ENCODE measurements at regions not wholly inside any gene's neighbourhood (a gene's known extent, or its start where the extent isn't known, plus 50 kb on each side); places are given as distances from the start of the nearest gene placed in this dataset.

- intact Hi-C loops (cut with micrococcal nuclease) = no loop called here
These were observed 943.1 kb downstream of the ARAP2 start for GRCh38 chr4:35300996-35301774.

GRCh38 chr4:35315419-35315818, 928.9 kb downstream of the ARAP2 start:
- ATAC-seq = no peak
- intact Hi-C loops (cut with micrococcal nuclease) = no loop called here
- no peak for DNase-seq

More at GRCh38 chr4:35300996-35301774, 943.1 kb downstream of the ARAP2 start:
- ATAC-seq (no peak), DNase-seq (no peak)

DNA sequence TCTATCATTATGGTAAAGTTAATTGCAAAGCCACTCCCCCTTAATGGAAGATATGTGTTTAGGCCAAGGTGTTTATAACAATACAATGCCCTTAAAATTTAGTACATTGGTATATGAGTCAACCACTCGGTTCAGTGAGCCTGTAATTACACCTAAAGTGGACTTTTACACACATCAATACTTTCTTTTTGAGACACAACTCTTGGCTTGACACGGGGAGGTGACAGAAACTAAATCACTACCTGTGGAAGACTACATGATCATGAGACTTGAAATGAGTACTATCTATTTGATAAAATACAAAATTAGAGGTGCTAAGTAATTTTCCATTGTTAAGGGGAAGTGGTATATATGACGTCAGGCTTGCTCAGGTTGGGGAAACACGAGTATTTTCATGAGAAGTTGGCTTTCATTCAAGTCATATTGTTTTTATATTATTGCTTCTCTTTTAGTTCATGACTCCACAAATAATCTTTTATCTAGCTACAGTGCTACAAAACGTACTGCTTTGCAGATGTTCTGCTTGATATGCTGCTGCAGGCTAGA, 918.3 kb downstream of the ARAP2 start:
- no peak for DNase-seq
- no peak for ATAC-seq
- intact Hi-C loops (cut with micrococcal nuclease) = no loop called here

GRCh38 chr4:35342833-35343232, 901.5 kb downstream of the ARAP2 start:
- intact Hi-C loops (cut with micrococcal nuclease) = no loop called here
- DNase-seq (no peak), ATAC-seq (no peak)

DNA sequence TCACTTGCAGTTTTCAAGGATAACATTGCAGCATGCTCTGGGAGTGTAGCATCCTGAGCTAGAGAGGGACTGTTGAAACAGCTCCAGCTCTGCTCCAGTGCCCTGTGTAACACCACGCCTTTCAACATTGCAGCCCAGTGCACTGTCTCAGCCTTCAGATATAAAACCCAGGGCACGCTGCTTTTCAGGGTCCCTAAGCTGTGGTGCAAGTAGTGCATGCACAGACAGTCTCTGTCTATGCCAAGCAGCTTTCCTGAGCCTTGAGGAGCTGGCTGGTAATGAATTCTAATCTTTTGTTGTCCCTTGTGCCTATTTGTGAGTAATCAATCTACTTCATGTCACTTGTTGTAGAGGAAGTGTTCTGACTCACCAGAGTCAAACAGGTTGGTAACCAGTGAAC, 897.0 kb downstream of the ARAP2 start:
- DNase-seq (no peak), ATAC-seq (no peak)
- intact Hi-C loops (cut with micrococcal nuclease) = no loop called here

GRCh38 chr4:35358001-35358584, 886.2 kb downstream of the ARAP2 start:
- intact Hi-C loops (cut with micrococcal nuclease) = no loop called here
- no peak for ATAC-seq
- DNase-seq = no peak

DNA sequence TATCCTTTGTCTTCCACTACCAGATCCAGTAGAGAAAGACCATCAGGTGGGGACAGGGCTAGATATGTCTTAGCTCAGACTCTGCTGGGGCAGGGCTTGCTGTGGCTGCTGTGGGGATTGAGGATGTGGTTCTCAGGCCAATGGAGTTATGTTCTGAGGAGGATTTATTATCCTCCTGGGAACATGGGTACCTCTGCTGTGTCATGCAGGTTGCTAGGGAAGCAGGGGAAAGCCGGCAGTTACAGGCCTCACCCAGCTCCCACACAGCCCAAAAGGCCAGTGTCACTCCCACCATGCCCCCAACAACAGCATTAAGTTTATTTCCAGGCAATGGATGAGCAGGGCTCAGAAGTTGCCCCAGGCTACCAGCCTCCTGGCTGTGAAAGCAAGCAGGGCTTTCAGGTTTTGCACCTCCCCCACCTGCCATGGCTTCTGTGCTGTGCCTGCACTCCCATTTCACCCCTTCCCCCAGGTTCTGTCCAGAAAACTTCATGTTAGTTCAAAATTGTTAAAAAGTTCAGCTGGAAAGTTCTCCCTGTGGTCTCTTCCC, 879.9 kb downstream of the ARAP2 start:
- intact Hi-C loops (cut with micrococcal nuclease) = no loop called here
- DNase-seq (no peak), ATAC-seq (no peak)

DNA sequence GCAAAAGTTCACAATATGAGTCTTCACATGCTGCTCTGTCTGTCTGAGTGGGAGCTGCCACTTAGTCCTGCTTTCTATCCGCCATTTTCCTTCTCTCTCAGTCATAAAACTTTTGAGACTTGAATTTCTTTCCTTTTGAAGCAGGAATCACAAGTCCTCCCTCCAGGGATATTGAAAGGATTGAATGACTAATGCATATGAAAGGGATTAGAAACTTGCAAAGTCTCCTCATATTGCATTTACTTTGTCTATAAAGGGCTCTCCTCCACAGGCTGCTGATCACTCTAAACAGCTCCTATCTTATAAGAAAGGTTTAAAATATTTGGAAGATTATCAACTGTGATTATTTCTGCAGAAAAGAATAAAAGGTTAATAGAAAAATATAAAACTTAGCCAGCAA, 879.1 kb downstream of the ARAP2 start:
- DNase-seq (no peak), ATAC-seq (no peak)
- intact Hi-C loops (cut with micrococcal nuclease) = no loop called here

DNA sequence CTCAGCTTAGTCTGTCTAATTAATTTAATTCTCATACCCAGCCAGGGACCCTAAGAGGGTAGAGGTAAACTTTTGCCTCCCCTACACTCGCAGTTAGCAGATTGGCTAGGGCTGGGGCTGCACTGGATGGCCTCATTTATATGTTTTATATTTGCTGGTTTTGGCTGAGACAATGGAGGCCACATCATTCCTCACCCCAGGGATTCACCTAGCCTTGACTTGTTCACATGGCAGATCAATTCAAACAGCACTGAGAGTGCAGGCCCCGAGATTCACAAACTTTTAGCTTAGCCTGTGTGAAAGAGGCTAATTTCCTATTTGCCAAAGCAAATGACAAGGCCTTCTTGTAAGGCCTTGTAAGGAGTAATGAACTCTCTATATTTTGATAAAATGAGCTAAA, 844.4 kb downstream of the ARAP2 start:
- DNase-seq (no peak), ATAC-seq (no peak)
- intact Hi-C loops (cut with micrococcal nuclease) = no loop called here

DNA sequence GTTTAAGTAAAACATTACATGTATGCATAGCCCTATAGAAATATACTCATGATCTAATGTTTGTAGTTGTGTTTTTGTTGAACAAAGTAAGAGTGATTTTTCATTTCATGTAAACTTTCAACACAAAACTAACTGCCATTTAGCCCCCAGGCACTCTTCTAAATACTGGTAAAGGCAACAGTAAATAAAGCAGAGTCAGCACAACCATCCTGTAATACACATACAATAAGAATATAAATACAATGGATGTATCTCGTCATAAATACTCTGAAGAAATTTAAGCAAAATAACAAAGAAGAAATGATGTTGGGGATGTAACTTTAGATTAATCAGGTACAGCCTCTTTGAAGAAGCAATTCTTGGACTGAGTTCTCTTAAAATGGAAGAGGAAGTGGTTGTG, 821.2 kb downstream of the ARAP2 start:
- intact Hi-C loops (cut with micrococcal nuclease) = no loop called here

DNA sequence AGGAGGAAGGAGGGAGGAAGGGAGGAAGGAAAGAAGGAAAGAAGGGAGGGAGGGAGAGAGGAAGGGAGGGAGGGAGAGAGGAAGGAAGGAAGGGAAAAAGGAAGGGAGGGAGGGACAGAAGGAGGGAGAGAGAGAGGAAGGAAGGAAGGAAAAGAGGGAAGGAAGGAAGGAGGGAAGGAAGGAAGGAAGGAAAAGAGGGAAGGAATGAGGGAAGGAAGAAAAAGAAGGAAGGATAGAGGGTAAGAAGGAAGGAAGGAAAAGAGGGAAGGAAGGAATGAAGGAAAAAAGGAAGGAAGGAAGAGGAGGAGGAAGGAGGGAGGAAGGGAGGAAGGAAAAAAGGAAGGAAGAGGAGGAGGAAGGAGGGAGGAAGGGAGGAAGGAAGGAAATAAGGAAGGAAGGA, 796.8 kb downstream of the ARAP2 start:
- no peak for DNase-seq
- ATAC-seq = no peak
- intact Hi-C loops (cut with micrococcal nuclease) = no loop called here

More for the DNA sequence above, 821.2 kb downstream of the ARAP2 start:
- ATAC-seq = no peak
- no peak for DNase-seq

GRCh38 chr4:35459045-35459444, 785.3 kb downstream of the ARAP2 start:
- intact Hi-C loops (cut with micrococcal nuclease) = no loop called here
- ATAC-seq (no peak), DNase-seq (no peak)

DNA sequence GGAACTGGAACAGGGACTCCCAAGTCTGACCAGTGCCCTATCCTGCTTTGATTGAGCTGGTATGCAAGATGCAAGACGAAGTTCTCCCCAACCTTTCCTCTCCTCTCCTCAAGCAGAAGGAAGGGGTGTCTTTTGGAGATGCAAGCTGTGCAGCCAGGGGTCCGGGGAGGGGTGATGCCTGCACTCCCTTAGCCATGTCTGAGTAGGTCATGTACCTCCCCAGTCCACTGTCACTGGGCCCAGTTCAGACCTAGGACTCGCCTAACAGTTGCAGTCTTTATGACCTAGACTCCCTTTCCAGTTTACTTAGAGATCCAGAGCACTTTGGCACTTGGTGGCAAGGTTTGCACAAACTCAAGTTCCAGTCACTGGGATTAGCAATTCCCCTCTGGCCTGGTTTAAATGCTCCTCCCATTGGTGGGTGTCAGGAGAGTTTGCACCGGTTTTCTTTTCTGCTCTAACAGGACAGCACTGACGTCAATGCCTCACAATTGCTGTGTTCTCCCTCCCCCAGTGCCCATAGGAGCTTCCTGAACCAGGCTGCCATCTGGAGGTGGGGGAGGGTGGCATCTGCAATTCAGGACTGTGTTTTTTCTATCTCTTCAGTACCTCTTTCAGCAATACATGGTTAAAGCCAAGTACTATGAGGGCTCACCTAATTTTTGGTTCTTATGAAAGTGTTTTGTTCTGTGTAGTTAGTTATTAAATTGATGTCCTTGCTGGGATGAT, 782.2 kb downstream of the ARAP2 start:
- no peak for ATAC-seq
- intact Hi-C loops (cut with micrococcal nuclease) = no loop called here

DNA sequence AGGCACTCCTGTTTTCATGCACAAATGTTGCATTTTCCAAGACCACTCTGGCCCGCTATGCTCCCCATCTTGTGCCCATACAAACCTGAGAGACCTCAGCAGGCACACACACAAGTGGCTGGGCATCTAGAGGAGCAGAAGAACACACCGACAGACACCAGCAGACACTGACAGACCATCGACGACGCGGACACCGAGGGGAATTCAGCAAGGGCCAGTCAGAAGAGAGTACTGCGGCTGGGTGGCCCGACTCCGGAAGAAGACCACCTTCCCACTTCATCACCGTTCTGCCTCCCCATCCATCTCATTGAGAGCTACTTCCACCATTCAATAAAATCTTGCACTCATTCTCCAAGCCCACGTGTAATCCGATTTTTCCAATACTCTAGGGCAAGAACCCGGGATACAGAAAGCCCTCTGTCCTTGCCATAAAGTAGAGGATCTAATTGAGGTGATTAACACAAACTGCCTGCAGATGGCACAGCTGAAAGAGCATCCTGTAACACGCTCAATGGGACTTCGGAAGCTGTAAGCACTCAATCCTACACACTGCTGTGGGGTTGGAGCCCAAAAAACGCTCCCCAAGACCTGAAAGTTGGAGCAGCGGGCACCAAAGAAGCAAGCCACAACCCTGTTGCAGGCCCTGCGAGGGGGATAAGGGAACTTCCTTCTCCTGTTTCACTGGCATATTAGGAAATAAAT, 780.9 kb downstream of the ARAP2 start:
- no peak for DNase-seq
- no peak for ATAC-seq
- intact Hi-C loops (cut with micrococcal nuclease) = no loop called here

More for the DNA sequence above, 782.2 kb downstream of the ARAP2 start:
- no peak for DNase-seq

DNA sequence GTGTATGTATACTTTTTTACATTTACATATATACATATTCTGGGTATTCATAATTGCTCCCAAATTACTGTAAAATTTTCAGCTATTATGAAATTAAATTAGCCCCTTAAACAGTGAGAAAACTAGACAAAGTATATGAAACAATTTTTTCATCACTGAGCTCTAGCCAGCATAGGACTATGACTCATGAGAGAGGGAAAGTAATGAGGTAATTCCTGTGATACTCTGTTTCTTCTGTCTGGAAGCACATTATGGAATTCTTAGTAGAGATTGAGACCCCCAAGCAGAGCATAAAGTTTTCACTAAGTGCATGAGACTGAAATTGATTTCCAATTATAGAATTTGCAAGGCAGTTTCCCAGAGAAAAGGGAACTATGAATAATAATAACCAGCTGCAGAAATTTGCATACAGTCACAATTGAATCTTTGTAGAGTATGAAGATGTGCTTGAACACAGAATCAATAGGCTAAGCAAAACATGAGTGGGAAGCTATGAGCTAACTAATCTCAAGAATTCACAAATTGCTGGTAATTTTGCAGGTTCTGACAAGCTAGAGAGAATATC, 779.3 kb downstream of the ARAP2 start:
- no peak for DNase-seq
- ATAC-seq = no peak
- intact Hi-C loops (cut with micrococcal nuclease) = no loop called here

DNA sequence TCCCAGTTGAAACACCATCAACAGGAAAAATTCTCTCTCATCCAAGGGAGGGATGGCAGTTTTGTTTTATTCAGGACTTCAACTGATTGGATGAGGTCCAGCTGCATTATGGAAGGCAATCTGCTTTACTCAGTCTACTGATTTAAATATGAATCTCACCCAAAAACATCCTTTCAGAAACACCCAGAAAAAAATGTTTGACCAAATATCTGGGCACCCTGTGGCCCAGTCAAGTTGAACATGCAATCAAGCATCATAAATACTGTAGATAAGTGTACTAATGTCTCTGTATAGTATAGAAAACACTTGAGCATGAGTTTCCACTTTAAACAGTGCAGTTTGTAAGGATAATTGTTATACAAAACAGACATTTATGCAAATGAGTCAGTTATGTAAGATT, 753.2 kb downstream of the ARAP2 start:
- intact Hi-C loops (cut with micrococcal nuclease) = no loop called here
- no peak for ATAC-seq

GRCh38 chr4:35493977-35494376, 750.3 kb downstream of the ARAP2 start:
- DNase-seq = peak; percentile 19
- ATAC-seq = no peak
- intact Hi-C loops (cut with micrococcal nuclease) = no loop called here

More for the DNA sequence above, 753.2 kb downstream of the ARAP2 start:
- DNase-seq = no peak

DNA sequence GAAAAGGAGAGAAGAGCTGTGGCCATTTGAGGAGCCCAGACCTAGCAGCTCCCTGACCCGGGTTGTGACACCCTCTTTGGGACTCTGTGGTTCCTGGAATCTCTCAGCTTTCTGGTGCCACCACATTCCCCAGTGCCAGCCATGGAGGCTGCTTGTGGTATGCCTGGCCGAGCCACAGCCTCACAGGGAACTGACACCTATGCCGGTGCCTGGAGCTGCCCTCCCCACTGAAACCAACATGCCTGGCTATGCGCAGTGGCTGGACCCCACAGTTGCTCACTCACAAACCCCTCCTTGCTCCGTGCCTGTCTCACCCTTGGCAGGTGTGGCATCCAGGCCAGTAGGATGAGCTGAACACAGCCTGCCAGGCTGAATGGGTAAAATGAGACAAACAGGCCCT, 749.4 kb downstream of the ARAP2 start:
- ATAC-seq (no peak), DNase-seq (no peak)
- intact Hi-C loops (cut with micrococcal nuclease) = no loop called here

DNA sequence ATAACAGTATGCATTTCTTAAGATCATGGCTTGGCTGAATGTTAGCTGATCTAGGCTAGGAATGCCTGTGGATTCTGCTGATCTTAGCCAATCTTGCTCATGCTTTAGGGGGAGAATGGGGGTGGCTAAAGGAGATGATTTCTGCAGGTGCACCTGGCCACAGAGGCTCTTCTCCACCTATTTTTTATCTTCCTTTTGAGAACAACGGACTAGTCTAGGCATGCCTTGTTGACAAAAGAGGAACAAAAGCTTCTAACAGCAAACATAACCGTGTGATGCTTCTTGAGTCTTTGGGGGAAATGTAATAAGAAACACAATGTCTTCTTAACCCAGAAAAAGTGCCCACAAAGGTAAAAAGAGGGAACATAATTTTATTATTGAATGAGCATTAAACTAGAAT, 743.5 kb downstream of the ARAP2 start:
- DNase-seq (no peak), ATAC-seq (no peak)
- intact Hi-C loops (cut with micrococcal nuclease) = no loop called here

Measured in left ventricle myocardium superior (tissue), 1 donor.